ENCODE measurements at regions not wholly inside any gene's neighbourhood (a gene's known extent, or its start where the extent isn't known, plus 50 kb on each side); places are given as distances from the start of the nearest gene placed in this dataset.

DNA sequence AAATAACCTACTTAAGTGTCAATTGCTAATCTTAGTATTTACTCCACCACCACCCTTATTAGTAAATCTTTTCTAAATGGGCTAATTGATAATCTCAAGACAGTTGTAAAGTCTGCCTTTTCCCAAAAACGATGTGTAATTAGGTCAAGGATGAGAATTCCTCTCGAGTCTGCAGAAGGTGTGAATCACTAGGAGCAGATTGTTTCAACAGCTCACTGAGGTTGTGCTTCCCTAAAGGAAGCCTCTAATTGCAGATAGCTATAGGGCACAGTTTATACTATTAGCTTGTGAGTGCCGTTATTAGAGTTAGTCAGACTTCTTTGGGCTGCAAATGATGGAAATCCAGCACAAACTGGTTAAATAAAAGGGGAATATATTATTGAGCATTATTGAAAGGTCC, 84.9 kb downstream of the C11orf91 start:
- peak; percentile 8 for DNase-seq

DNA sequence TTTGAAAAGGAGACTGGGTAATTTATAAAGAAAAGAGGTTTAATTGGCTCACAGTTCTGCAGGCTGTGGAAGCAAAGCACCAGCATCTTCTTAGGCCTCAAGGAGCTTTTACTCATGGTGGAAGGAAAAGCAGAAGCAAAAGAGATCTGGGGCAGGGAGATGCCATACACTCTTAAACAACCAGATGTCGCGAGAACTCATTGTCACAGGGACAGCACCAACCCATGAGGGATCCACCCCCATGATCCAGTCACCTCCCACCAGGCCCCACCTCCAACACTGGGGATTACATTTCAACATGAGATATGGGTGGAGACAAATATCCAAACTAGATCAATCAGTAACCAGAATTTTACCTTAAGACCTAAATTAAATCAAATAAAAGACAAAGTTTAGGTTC, 87.2 kb downstream of the C11orf91 start:
- no peak for DNase-seq

DNA sequence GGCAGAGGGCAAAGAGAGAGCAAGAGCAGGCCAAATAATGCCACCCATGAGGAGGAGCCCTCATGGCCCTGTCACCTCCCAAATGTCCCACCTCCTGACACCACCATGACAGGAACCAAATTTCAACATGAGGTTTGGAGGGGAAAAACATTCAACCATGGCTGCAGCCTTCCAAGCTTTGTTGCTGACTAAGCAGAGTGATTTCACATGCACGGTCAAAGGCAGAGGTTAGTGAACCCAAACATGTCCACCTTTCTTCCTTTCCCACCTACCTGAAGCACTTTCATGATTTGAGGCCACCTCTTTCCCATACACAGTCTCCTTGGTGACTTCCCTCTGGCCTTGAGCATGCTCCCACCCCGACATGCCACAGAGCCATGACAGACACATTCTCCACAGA, 89.7 kb downstream of the C11orf91 start:
- DNase-seq, result no peak

DNA sequence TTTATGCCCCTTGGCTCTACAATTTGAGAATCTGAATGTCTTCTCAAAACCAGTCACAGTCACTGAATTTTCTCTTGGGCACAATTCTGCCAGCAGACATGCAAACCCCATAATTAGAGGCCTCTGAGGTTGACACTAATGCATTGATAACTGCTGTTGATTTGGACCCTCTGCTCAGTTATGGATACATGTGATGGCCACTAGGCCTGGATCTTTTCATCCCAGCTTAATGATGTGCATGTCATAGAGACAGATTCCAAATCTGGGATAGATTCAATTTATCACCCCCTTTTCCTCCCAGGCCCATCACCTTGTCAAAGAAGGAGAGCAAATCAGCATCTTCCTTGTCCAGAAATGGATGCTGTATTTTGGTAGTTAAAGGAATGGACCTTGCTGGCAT, 92.2 kb downstream of the C11orf91 start:
- no peak for DNase-seq

DNA sequence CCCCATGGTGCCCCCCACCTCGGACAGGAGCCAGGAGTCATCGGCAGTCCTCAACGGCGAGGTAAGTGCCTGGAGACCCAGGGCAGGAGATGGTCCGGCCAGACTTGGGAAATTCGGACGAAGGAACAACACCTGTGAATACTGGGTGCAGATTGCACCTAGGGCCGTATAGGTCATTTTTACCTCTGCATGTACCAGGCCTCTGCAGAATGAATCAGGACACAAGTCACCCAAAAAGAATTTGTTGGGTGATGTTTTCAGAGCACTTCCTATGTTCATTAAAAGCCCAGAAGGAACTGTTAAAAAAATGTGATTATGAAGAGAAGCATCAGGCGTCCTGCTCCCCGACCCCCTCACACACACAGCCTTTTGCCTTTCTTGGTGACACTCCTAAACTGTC, 93.9 kb downstream of the C11orf91 start:
- DNase-seq, result no peak

DNA sequence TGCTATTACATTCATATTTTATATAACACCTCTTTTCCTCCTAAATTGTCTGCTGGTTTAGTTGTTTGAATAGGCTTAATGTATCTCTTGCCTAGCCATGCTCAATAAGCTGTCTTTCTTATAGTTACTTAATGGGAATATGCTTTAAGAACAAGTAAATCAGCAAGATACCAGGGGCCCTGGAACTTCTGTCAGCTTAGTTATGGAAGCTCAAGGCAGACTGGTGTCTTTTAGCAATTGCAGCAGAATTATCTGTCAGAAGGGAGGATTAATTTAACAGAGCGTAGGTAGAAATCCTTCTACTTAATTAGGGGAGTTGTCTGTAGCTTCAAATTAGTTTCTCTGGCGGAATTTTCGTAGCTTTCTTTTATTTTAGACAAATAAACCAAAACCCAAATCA, 94.9 kb downstream of the C11orf91 start:
- DNase-seq, result no peak

DNA sequence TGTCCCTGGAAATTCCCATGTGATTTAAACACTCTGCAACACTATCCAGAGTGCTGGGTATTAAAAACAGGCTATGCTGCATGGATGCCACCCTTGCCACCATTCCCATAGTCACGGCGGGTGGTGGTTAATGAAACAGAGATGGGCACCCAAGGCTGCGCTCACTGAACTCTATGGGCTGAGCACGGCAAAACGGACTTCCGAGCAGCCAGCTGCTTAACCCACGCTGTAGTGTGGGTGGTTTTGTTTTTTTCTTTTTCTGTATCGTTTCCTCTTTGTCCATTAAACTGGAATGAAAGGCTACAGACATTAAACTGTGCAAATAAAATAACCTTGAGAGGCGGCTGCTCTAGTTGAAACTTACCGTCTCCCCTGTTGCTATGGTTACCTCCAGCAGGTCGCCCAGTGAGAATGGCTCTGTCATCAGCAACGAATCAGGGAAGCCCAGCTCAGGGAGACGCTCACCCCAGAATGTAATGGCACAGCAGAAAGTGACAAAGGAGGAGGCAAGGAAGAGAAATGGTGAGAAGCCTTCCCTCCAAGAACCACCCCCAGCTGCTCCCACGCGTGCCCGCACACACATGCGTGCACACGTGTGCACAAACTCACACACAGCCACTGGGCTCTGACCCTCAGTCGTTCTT, 102.1 kb downstream of the C11orf91 start:
- no peak for DNase-seq

DNA sequence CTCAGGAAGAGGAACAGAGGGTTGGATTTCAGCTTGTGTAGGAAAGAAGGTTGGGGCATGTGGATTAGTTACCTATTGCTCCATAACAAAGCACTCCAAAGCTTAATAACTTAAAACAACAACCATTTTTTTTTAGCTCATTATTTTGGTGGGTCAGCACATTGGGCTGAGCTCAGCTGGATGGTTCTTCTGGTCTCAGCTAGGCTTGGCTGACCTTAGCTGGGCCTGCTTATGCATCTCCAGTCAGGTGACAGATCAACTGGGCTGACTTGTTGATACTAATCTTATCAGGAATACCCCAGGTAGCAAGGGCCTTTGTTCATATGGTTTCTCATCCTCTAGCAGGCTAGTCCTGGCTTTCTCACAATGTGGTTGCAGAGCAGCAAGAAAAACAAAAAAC, 106.4 kb downstream of the C11orf91 start:
- DNase-seq, result no peak

DNA sequence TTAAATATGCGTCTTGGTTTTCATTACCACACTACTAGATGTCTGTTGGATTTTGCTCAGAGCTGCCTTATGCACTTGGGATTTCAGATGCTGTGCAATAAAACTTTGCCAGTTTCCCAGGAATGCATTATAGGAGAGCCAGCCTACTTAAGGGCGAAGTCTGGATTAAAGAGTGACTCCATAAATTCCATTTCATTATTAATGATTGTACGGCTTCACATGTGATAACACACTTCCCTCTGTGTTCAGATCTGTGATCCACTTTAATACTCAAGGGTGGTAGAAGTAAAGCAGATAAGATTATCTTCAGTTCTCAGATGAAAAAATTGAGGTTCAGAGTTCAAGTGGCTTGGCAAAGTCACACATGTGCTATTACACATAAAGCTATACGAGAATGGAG, 110.2 kb downstream of the C11orf91 start:
- DNase-seq, result no peak

DNA sequence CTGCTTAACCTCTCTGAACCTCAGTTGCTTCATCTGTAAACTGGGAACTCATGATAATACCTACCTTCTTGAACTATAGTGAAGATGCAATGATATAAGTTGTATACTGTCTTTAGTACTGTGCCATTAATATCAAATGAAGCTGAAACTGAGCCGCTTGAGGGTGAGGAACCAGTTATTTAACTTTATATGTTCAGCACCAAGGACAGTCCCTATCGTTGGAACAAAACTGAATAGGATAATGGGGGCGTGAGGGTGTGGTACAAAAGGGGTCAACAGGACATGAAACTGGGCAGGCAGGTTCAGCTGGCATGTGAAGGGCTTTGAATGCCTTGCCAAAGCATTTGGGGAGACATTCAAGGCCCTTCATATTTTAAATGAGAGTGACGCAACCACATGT, 112.6 kb downstream of the C11orf91 start:
- no peak for DNase-seq

DNA sequence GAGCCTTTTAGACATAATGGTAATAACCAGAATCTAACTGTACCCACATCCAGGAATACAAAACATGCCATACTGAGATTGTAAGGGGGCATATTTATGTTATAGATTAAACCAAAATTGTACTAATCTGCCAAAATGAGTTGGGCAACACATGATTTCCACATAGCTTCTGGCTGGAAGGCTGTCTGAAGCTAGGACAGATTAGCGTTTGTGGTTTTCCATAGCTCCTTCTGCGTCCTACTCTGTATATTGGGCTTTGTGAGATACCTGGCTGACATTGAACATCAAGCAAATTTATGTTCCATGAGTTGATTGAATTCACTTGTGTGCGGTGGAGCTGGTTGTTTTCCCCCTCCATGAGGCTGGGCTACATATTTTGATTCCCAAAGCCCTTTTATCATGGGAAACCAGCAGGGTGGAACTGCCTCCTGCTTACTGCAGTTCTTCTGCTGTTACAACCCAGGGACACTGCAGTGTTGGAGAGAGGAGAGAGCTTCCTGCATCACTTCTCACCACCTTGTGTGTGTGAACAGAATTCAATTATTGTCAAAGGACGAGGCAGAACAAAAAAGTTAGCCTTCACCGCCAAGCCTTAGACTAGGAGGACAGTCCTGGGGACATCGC, 114.9 kb downstream of the C11orf91 start:
- DNase-seq, result no peak

DNA sequence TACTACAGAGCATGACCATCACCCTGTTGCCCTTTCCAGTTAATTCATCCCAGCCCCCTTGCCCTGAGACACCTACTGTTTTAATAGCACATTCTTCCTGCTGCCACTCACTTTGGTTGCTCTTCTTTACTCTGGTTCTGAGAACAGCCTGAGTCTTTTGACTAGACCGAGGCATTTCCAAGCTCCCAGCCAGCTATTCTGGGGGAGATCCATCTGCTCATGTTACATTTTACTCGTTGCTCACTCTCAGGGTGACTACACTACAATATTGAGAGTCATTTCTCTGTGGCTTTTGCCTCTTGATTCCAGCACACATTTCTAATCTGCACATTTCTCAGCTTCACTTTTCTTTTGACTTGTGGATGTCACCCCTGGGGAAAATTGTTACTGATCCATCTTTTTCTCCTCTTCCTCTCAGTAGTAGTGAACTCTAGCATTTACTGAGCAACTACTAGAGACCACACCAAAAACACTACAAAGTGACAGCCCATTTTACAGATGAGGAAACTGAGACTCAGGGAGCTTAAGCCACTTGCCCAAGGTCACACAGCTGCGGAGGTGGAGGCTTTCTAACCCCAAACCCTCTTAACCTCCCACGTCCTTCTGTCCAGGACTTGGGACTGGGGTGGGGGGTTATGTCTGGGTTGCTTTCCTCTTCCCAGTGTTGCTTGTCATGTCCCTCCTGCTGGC, 117.8 kb downstream of the C11orf91 start:
- DNase-seq, result no peak

DNA sequence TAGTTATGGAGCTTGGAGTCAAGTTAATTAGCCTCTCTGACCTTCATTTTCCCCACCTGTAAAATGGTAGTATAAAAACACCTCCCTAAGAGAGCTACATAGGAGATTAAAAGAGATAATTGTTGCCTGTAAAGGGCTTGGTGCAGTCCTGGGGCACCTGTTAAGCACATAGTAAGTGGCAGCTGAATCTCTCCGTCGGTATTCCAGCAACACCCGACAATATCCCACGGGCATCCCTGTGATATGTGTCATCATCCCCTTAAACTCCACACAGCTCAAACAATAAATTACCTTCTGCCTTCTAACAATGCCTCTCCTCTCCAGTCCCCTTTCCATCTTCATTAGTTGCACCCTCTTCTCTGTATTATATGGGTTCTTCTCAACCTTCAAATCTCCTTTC, 121.5 kb downstream of the C11orf91 start:
- no peak for DNase-seq

DNA sequence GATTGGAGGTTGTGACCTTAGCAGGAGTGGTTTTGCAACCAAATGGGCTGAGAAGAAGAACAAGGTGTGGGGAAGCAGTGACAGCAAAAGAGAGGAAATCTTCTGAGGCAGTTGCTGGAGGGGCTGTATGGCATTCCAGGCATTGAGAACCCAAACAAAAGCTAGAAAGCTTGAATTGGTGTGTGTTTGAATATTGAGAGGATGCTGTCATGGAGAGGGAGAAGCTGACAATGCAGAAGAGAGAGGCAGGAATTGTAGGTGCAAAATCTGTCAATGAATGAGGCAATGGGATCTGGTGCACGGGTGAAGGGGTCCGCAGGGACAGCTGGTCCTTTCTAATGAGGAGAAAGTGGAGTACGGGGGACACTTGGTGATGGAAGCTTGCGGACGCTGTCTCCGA, 123.4 kb downstream of the C11orf91 start:
- no peak for DNase-seq

DNA sequence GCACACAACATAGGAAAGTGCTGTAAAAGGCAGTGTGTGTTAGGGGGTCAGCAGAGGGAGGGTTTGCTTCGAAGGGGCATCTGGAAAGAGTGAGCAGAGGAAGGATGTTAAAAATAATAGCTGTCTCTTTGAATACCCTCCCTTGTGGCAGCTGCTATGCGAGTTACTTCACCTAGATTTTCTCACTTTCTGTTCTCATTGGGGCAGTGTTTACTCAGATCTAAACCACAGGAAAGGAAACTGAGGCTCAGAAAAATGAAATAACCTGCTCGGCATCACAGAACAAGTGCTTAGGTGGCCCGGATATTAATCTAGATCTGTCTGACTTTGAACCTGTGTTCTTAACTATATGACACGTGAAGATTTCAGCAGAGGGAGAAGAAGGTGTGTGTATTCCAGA, 125.3 kb downstream of the C11orf91 start:
- no peak for DNase-seq

DNA sequence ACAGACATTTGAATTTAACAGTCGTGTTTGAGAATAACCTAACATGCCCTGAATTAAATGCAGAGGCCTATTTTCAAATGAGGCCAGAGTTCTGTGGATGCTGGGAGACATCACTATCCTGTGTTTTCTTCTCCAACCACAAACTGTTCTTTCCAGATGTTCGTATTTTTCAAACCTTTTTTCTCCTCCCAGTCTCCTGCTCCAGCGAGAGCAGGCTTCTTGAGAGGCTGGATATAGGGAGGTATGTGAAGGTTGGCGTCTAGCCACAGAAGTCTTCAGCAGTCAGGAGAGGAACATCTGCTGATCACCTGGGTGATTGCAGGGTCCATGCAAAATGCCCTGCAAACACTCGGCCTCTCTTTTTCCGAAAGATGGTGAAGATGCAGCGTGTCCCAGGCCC, 126.3 kb downstream of the C11orf91 start:
- DNase-seq, result peak; percentile 34

DNA sequence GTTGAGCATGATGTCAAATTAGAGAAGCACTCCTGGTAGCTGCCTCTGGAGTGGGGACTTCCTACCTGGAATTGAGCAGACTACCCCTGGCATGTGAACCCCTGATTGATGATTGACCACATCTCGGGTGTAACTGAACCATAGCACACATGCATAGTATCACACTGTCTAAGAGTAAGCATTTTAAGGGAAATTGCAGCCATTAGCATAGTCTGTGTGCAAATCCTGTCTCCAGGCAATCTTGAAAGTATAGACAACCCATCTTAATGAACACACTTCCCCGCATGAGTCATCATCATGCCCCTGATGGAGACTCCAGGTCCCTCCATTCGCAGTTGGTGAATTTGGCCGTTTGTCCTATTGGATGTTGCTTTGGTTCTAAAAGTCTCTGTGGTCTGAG, 131.3 kb downstream of the C11orf91 start:
- DNase-seq, result no peak

DNA sequence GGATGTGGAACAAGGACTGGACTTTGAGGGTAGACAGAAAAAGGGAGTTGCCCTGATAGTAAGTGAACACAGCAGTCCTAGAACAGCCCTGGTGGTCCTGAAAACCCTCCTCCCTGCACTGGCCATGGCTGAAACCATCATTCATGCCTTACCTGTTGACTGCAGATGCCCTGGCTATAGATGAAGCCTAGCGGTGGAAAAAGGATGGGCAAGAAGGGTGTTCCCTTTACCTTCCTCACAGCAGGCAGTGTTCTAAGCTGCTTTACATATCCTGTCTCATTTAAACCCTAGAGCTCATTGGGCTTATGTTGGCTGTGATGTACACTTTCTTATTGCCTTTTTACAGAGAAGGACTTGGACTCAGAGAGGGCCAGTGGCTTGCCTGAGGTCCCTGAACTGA, 133.6 kb downstream of the C11orf91 start:
- DNase-seq, result no peak

DNA sequence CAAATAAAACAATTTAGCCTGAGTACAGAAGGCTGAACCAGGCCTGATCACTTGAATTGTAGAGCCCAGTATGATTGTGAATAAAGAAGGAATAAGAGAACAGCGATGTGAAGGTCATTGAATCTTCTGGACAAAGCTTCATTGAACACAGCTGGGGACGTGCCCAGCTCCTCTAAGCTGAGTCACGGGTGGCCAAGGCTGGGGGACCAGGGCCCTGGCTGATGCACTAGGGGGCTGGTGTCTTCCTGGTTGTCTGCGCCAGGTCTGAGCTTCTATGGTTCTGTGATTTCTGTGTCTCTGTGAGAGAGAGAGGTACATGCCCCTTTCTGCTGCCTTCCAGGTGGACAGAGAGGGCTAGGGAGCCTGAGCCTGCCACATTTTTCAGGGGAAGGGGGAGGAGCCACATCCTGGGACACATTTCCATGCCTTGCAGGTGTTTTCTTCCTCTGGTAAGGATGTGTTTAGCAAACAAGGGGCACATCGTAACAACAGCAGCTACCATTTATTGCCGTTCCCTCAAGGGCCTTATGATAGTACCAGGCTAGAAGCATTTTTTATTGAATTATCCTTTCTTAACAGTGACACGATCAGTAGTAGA, 135.7 kb downstream of the C11orf91 start:
- DNase-seq, result no peak

DNA sequence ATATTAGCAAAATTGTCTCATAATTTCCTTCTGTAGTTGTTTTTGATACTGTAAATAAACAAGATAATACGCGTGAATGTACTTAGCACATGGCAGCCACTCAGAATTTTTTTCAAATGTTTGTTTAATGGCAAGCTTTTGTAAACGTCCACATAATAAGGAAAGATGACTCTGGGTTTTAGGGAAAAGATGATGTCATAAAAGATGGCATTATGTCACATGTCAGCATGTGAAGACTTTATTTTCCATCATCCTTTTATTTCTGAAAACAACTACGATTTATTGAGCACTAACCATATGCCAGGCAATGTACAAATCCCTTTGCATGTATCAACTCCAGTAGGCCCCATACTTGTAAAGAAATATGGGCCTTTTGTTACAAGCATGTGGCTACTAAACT, 139.9 kb downstream of the C11orf91 start:
- no peak for DNase-seq

DNA sequence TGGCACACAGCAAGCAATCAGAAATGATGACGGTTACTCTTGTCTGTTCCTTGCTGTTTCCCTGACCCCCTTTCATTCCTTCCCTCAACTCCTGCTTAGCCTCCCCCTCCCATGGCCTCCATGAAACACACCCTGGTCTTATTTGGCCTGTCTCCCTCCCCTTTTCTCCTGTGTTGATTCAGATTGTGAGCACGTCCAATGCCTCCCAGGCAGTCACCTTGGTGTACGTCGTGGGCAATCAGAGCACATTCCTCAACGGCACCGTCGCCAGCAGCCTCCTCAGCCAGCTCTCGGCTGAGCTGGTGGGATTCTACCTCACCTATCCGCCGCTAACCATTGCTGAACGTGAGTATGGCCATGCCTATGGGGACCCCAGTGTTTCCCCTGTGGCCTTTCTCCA, 141.1 kb downstream of the C11orf91 start:
- DNase-seq, result no peak

DNA sequence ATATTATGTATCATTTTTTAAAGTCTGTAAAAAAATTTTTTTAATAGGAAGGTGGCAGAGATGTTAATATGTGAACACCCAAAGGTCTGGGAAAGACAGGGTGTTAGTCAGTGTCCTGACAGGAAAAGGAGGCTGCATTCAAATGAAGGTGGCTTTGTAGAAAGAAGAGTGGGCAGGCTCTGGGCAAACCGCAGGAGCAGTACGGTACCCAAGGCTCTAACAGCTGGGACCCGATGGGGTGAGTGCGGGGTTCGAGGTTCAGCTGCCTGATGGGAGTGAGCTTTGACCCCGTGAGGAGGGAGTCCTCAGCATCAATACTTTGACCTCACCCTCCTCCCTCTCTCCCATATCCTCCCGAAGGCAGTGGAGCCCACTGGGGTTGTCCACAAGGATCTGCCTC, 142.5 kb downstream of the C11orf91 start:
- no peak for DNase-seq

DNA sequence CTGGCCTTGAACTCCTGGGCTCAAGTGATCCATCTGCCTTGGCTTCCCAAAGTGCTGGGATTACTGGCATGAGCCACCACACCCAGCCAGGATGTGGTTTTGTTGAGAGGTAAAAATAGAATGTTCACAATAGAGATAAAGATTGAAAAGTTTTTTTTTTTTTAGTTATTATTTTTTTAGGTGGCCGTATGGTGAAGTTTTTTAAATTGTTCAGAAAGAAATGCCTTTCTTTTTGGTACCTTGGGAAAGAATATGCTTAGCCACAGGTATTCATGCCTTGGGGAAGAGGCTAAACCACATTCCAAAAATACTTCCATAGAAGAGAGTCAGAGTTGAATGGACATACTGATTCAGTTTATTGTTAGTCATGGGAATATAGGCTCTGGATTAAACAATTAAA, 143.4 kb downstream of the C11orf91 start:
- peak; percentile 94 for DNase-seq

DNA sequence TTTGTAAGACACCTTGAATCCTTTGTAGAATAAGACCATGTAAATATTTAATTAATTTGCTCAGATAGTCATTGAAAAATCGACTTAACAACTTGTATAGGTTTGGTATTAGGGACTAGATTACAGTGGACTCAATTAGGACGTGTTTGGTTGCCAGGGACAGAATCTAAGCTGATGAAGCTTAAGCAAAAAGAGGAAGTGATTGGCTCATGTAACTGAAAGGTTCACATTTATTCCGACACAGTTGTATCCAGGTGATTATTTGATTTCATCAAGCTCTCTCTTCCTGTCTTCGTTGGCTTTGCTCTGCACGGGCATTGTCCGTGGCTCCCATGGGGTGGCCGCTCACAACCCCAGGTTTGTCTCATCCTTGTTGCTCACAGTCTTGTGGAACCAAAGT, 146.4 kb downstream of the C11orf91 start:
- no peak for DNase-seq
